NCI-H345 (cell line): ENCODE measurements at regions not wholly inside any gene's neighbourhood (a gene's known extent, or its start where the extent isn't known, plus 50 kb on each side); places are given as distances from the start of the nearest gene placed in this dataset.

Experiments
- DNase-seq: peaks from one replicate; lab custom pipeline; 2025; lab: John Stamatoyannopoulos, UW

- DNase-seq, result no peak
Observed at GRCh38 chr14:97657609-97658008, 860.4 kb downstream of the VRK1 start.

GRCh38 chr14:97687944-97688630 lies 890.9 kb downstream of the VRK1 start:
- DNase-seq, result no peak

GRCh38 chr14:97688631-97689336 lies 891.6 kb downstream of the VRK1 start:
- no peak for DNase-seq

GRCh38 chr14:97692084-97692483 lies 894.9 kb downstream of the VRK1 start:
- no peak for DNase-seq

GRCh38 chr14:97695456-97695981 lies 898.3 kb downstream of the VRK1 start:
- no peak for DNase-seq

GRCh38 chr14:97697772-97698171 lies 900.6 kb downstream of the VRK1 start:
- no peak for DNase-seq

- no peak for DNase-seq
Observed at GRCh38 chr14:97699026-97699425, 901.8 kb downstream of the VRK1 start.

GRCh38 chr14:97703006-97703760 lies 906.0 kb downstream of the VRK1 start:
- DNase-seq, result no peak

- DNase-seq, result no peak
Observed at GRCh38 chr14:97704316-97704885, 907.2 kb downstream of the VRK1 start.

- no peak for DNase-seq
Observed at GRCh38 chr14:97705107-97705506, 907.9 kb downstream of the VRK1 start.

GRCh38 chr14:97705976-97706375 lies 908.8 kb downstream of the VRK1 start:
- DNase-seq, result no peak

- no peak for DNase-seq
Observed at GRCh38 chr14:97706819-97707218, 909.6 kb downstream of the VRK1 start.

GRCh38 chr14:97707603-97708002 lies 910.4 kb downstream of the VRK1 start:
- DNase-seq, result no peak

GRCh38 chr14:97709552-97709951 lies 912.4 kb downstream of the VRK1 start:
- DNase-seq, result no peak

GRCh38 chr14:97710726-97711125 lies 913.5 kb downstream of the VRK1 start:
- no peak for DNase-seq

- DNase-seq, result no peak
Observed at GRCh38 chr14:97712471-97712870, 915.3 kb downstream of the VRK1 start.

- no peak for DNase-seq
Observed at GRCh38 chr14:97713023-97713422, 915.8 kb downstream of the VRK1 start.

- DNase-seq, result no peak
Observed at GRCh38 chr14:97718886-97719442, 921.8 kb downstream of the VRK1 start.

GRCh38 chr14:97719931-97720330 lies 922.7 kb downstream of the VRK1 start:
- no peak for DNase-seq

- DNase-seq, result no peak
Observed at GRCh38 chr14:97723351-97723750, 926.2 kb downstream of the VRK1 start.

- DNase-seq, result no peak
Observed at GRCh38 chr14:97723819-97724218, 926.6 kb downstream of the VRK1 start.

- DNase-seq, result no peak
Observed at GRCh38 chr14:97724265-97724731, 927.1 kb downstream of the VRK1 start.
